Right atrium auricular region (tissue), 2 donors: ENCODE measurements at regions not wholly inside any gene's neighbourhood (a gene's known extent, or its start where the extent isn't known, plus 50 kb on each side); places are given as distances from the start of the nearest gene placed in this dataset.

Source experiments
- DNase-seq: peaks from one replicate; pipeline ENCODE4 v3.0.0-alpha.2; 2019; ENCODE audit warnings: low spot score
- H3K27ac ChIP-seq, 2 donors: fragments of 200-600 bp; sonication (generic); 1 replicate in 1 of 2; 2 replicates in 1 of 2; pipeline ENCODE4 v1.5.1; 2016 to 2019
- H3K27me3 ChIP-seq, 2 donors: fragments of 200-600 bp; sonication (generic); one replicate each; pipeline versions ENCODE4 v1.5.1 to v1.6.0; 2017 to 2019
- H3K36me3 ChIP-seq: fragments of 200-600 bp; sonication (generic); one replicate; pipeline ENCODE4 v1.5.1; 2016
- H3K4me1 ChIP-seq, 2 donors: fragments of 200-600 bp; sonication (generic); one replicate each; pipeline versions ENCODE4 v1.5.1 to v1.6.0; 2017 to 2019
- H3K4me3 ChIP-seq, 2 donors: fragments of 200-600 bp; sonication (generic); 1 replicate in 1 of 2; 2 replicates in 1 of 2; pipeline ENCODE4 v1.5.1; 2017 to 2019; ENCODE audit warnings: mild to moderate bottlenecking in 1 of 2, moderate library complexity in 1 of 2
- H3K9me3 ChIP-seq, 2 donors: fragments of 200-600 bp; sonication (generic); one replicate each; pipeline ENCODE4 v1.5.1; 2019
- CTCF ChIP-seq, 2 donors: fragments of 200-600 bp; sonication (generic); IDR thresholded peaks; one replicate each; pipeline ENCODE4 v1.5.1; 2019; ENCODE audit warnings: antibody characterized with exemption in 2 of 2

- H3K27me3 ChIP-seq, result no peaks in the 10 kb centered on the region
- peaks cover 0 to 22% of the 10 kb centered on the region in 2 donors for H3K9me3 ChIP-seq
- no peaks in the 10 kb centered on the region for H3K36me3 ChIP-seq
- no peak for TF ChIP-seq CTCF (IDR thresholded peaks at IDR 0.05)
- no peak overlapping the region for H3K27ac ChIP-seq
- no peak overlapping the region for H3K4me3 ChIP-seq
- no peak for DNase-seq
- H3K4me1 ChIP-seq, result peaks cover 0 to 23% of the 10 kb centered on the region in 2 donors
These were observed 112.3 kb upstream of the TSPAN2 start for GRCh38 chr1:115201598-115201997.

- no peak overlapping the region for H3K4me3 ChIP-seq
- no peaks in the 10 kb centered on the region for H3K27me3 ChIP-seq
- TF ChIP-seq CTCF (IDR thresholded peaks at IDR 0.05), result no peak
- no peak overlapping the region for H3K27ac ChIP-seq
- peaks cover 0 to 23% of the 10 kb centered on the region in 2 donors for H3K4me1 ChIP-seq
- no peaks in the 10 kb centered on the region for H3K36me3 ChIP-seq
- H3K9me3 ChIP-seq, result peaks cover 0 to 22% of the 10 kb centered on the region in 2 donors
- DNase-seq, result no peak
These were observed 110.3 kb upstream of the TSPAN2 start for GRCh38 chr1:115199416-115200132.

- peaks cover 0 to 22% of the 10 kb centered on the region in 2 donors for H3K9me3 ChIP-seq
- H3K36me3 ChIP-seq, result no peaks in the 10 kb centered on the region
- H3K4me3 ChIP-seq, result no peak overlapping the region
- H3K27ac ChIP-seq, result no peak overlapping the region
- no peaks in the 10 kb centered on the region for H3K27me3 ChIP-seq
- H3K4me1 ChIP-seq, result peaks cover 0 to 23% of the 10 kb centered on the region in 2 donors
- TF ChIP-seq CTCF (IDR thresholded peaks at IDR 0.05), result no peak
- no peak for DNase-seq
These were observed 109.6 kb upstream of the TSPAN2 start for GRCh38 chr1:115198938-115199337.

- Histone ChIP-seq H3K27ac (no peak overlapping the region), H3K4me1 (peaks cover 0 to 23% of the 10 kb centered on the region in 2 donors), H3K4me3 (no peak overlapping the region), H3K9me3 (no peaks in the 10 kb centered on the region), H3K36me3 (no peaks in the 10 kb centered on the region), H3K27me3 (no peaks in the 10 kb centered on the region)
- no peak for TF ChIP-seq CTCF (IDR thresholded peaks at IDR 0.05)
- no peak for DNase-seq
These were observed 107.0 kb upstream of the TSPAN2 start for GRCh38 chr1:115196296-115196695.

- Histone ChIP-seq H3K27me3 (no peaks in the 10 kb centered on the region), H3K36me3 (no peaks in the 10 kb centered on the region), H3K9me3 (no peaks in the 10 kb centered on the region), H3K4me1 (peaks cover 0 to 22% of the 10 kb centered on the region in 2 donors), H3K27ac (no peak overlapping the region), H3K4me3 (no peak overlapping the region)
- no peak for DNase-seq
- no peak for TF ChIP-seq CTCF (IDR thresholded peaks at IDR 0.05)
These were observed 105.2 kb upstream of the TSPAN2 start for GRCh38 chr1:115194506-115194905.
